Stimulated activated CD8-positive, alpha-beta memory T cell treated with anti-CD3 and anti-CD28 coated beads, Interleukin-12 subunit alpha, Interleukin-12 subunit beta, amount 100 ng/mL, for 4 hours (primary cell): ENCODE measurements at regions not wholly inside any gene's neighbourhood (a gene's known extent, or its start where the extent isn't known, plus 50 kb on each side); places are given as distances from the start of the nearest gene placed in this dataset.
"Not testable (repeated sequence)": the region's sequence is repeated elsewhere in the genome, so short reads cannot be mapped to it uniquely, and the experiment has no call there.

Experiments
- DNase-seq: peaks from one replicate; pipeline ENCODE4 v3.0.0-alpha.2; 2020; ENCODE audit warnings: low read depth

GRCh38 chr7:142500366-142500765 lies 242.5 kb upstream of the PRSS58 start:
- DNase-seq, result no peak

GRCh38 chr7:142499635-142500034 lies 241.8 kb upstream of the PRSS58 start:
- no peak for DNase-seq

DNA sequence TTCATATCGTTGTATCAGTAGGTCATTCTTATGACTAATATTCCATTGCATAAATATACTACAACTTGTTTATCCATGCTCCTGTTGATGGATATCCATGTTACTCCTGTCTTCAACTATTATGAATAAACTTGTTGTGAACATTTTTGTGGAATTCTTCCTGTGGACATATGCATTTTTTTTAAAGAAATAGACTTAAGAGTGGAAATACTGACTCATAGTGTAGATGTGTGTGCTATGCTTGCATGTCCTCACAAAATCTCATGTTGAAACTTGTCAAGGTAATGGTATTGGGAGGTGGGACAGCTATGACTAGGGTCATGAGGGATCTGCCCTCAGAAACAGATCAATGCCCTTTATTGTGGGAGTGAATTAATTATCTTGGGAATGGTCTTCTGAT lies 240.5 kb upstream of the PRSS58 start:
- DNase-seq, result no peak

- DNase-seq, result no peak
Observed at GRCh38 chr7:142496545-142496991, 238.7 kb upstream of the PRSS58 start.

DNA sequence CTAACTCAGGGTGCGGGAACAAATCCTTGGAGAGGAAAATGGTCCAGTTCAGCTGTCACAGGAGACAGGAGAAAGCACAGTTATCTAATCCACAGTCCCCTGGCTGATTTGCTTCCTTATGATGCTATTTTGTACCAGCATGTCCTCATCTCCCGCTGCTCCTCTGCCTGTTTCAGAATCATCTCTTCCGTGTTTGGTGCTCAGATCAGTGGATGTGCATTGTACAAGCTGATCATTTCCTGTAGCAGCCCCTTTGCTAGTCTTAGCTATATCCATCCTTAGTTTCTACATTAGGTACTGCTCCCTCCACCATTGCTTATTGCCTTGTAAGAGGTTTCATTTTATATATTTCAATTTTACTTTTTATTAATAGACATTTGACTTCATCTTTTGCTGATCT lies 238.0 kb upstream of the PRSS58 start:
- DNase-seq, result not testable (repeated sequence)

DNA sequence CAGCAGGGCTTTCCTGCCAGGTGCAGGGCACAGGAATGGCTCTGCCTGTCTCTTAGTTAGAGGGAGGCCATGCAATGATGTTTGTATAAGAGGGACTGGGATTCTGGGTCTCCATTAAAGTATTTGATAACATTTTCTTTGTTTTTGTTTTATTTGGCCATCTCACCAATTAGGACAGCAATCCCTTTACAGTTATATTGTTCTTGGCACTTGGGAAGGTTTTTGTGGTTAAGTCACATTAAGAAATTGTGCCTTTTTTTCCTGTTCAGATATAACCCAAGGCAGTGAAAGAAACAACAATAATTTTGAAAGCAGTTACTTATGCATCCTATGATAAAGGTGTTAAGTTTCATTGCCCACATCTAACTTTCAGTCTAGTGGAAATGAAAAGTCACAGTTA lies 237.4 kb upstream of the PRSS58 start:
- not testable (repeated sequence) for DNase-seq

- DNase-seq, result no peak
Observed at GRCh38 chr7:142494021-142494420, 236.2 kb upstream of the PRSS58 start.

GRCh38 chr7:142488842-142489241 lies 231.0 kb upstream of the PRSS58 start:
- no peak for DNase-seq

GRCh38 chr7:142488036-142488633 lies 230.3 kb upstream of the PRSS58 start:
- DNase-seq, result no peak

DNA sequence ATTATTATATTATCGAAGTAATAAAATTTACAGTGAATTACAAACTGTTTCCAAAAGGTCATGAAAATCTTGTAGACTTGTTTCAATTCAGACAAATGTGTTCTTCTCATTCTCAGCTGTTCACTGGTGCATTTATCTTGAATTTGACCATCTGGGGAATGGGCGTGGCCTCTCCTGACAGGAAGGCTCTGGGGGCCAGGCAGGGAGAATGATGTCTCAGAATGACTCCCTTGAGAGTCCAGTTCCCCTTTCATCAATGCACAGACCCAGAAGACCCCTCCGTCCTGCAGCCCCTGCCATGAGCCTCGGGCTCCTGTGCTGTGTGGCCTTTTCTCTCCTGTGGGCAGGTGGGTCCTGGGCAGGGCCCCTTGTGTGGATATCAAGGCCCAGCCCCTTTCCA lies 229.7 kb upstream of the PRSS58 start:
- DNase-seq, result not testable (repeated sequence)

GRCh38 chr7:142487124-142487523 lies 229.3 kb upstream of the PRSS58 start:
- no peak for DNase-seq

DNA sequence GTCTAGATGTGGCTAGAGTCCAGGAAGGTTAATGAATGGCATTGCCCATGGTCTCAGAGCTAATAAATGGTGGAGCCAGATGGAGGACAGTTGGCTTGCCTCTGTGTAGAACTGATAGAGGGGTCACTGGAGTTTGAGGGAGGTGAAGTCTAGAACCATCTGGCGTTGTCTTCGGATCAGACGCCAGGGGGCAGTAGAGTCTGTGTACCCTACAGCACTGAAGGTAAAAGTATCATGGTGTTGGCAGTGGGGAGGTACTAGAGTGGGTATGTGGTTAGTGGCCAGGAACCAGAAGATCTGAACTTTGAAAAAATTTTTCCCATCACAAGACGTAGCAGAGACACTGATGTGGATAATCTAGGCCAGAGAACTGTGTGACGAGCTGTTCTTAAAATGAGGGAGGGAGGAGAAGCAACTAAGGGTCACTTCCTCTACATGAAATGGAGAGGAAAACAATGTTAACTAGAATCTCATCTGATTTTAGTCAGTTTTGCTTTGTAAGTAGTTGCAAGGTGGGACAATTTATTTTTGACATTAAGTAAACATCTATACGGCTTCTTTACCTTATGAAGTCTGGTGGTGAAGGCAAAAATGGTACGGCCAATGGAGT lies 227.9 kb upstream of the PRSS58 start:
- DNase-seq, result no peak

- no peak for DNase-seq
Observed at GRCh38 chr7:142483659-142484317, 225.9 kb upstream of the PRSS58 start.

- DNase-seq, result no peak
Observed at GRCh38 chr7:142482891-142483658, 225.2 kb upstream of the PRSS58 start.

DNA sequence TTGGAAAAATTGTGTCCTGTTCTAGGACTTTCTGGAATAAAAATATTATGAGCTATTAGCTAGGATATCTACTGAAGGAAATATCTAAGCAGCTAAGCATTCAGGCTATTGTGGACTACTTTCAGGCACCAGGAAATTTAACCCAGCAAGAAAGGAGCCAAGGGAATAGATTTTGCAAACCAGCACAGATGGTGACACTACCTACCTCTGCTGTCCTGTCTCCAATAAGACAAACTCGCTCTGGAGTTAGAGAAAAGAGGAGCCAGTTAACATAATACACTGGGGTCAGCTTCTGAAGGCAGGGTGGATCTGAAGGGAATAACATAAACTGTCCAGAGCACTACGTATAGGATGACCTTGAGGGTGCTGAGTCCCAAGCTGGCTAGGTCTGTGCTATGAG lies 223.7 kb upstream of the PRSS58 start:
- no peak for DNase-seq

DNA sequence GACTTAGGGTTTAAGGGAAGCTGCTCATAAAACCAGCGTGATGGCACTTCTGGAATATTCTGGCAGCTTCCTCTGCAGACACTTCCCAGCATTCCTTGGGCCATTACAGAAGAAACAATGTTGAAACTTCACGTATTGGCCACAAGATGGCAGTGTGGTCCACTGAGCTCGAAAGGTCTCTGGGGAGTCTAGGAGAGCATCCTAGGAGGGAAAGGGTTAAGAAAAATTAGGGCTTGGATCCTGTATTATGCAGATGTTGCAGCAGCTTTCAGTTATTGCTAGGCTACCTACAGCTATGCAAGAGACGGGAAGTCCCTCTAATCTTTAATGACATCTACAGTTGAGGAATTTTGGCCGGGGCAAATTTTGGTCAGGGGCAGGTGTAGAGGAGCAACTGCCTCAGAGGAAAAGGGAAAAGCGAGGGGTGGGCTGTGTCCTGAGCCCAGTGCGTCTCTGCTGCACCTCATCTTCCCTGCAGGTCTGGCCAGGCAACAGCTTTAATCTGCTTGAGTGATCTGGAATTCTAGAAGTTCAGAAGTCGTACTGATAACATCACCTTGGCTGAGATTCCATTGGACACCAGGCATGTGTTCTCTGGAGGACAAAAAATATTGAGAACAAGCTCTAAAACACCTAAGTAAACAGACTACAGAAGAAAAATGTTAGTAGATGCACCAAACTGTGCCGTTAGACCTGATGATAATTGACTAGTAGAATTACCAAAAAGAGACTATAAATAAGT lies 220.8 kb upstream of the PRSS58 start:
- no peak for DNase-seq

GRCh38 chr7:142477801-142478200 lies 219.9 kb upstream of the PRSS58 start:
- not testable (repeated sequence) for DNase-seq

DNA sequence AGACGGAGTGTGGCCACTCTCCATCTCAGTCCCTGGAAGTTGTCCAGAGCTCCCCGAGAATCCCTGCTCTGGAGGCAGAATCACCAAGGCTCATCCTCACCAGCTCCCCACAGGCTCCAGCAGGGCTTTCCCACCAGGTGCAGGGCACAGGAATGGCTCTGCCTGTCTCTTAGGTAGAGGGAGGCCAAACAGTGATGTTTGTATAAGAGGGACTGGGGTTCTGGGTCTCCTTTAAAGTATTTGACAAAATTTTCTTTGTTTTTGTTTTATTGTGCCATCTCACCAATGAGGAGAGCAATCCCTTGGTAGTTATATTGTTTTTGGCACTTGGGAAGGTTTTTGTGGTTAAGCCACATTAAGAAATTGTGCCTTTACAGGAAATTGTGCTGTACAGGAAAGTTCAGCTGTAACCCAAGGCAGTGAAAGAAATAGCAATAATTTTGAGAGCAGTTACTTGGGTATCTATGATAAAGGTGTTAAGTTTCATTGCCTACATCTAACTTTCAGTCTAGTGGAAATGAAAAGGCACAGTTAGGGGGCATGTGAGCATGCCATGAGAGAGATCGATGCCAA lies 219.3 kb upstream of the PRSS58 start:
- DNase-seq, result no peak

- no peak for DNase-seq
Observed at GRCh38 chr7:142476077-142476476, 218.2 kb upstream of the PRSS58 start.

GRCh38 chr7:142471820-142472219 lies 214.0 kb upstream of the PRSS58 start:
- DNase-seq, result no peak

GRCh38 chr7:142470544-142470830 lies 212.6 kb upstream of the PRSS58 start:
- DNase-seq, result no peak
